AG09309 (cell line): ENCODE measurements at regions not wholly inside any gene's neighbourhood (a gene's known extent, or its start where the extent isn't known, plus 50 kb on each side); places are given as distances from the start of the nearest gene placed in this dataset.
"Not testable (repeated sequence)": the region's sequence is repeated elsewhere in the genome, so short reads cannot be mapped to it uniquely, and the experiment has no call there.

Experiments used
- DNase-seq: peaks from one replicate; pipeline ENCODE4 v3.0.0-alpha.2; 2010; ENCODE audit warnings: low read depth
- H3K4me3 ChIP-seq: 2 replicates; pipeline ENCODE4 v1.5.1; 2011; ENCODE audit warnings: mild to moderate bottlenecking, low read depth, low read length, moderate library complexity; ENCODE audit not compliant: control insufficient read depth
- CTCF ChIP-seq: IDR thresholded peaks from 2 replicates; pipeline ENCODE4 v1.5.1; 2011; ENCODE audit warnings: mild to moderate bottlenecking, low read depth, low read length, inconsistent platforms; ENCODE audit not compliant: insufficient read depth, control insufficient read depth; ENCODE audit errors: missing control alignments

GRCh38 chr3:66642019-66642418 is 141.2 kb upstream of the LRIG1 start:
- DNase-seq: no peak
- H3K4me3 ChIP-seq: no peak overlapping the region
- TF ChIP-seq CTCF: no peak

GRCh38 chr3:66642484-66642883 is 141.7 kb upstream of the LRIG1 start:
- no peak overlapping the region for H3K4me3 ChIP-seq
- TF ChIP-seq CTCF: no peak
- DNase-seq: no peak

- no peak overlapping the region for H3K4me3 ChIP-seq
- TF ChIP-seq CTCF: no peak
- no peak for DNase-seq
These were observed 143.7 kb upstream of the LRIG1 start for GRCh38 chr3:66644549-66644948.

- TF ChIP-seq CTCF: no peak
- H3K4me3 ChIP-seq: no peak overlapping the region
- no peak for DNase-seq
These were observed 148.2 kb upstream of the LRIG1 start for GRCh38 chr3:66648975-66649374.

GRCh38 chr3:66651520-66651919 is 150.7 kb upstream of the LRIG1 start:
- not testable (repeated sequence) for H3K4me3 ChIP-seq, DNase-seq

- not testable (repeated sequence) for DNase-seq, H3K4me3 ChIP-seq
These were observed 151.3 kb upstream of the LRIG1 start for GRCh38 chr3:66652100-66652499.

- no peak for DNase-seq
- no peak for TF ChIP-seq CTCF
- no peak overlapping the region for H3K4me3 ChIP-seq
These were observed 154.2 kb upstream of the LRIG1 start for GRCh38 chr3:66655044-66655443.

- TF ChIP-seq CTCF: no peak
- no peak for DNase-seq
These were observed 154.8 kb upstream of the LRIG1 start for GRCh38 chr3:66655671-66656070.

More at GRCh38 chr3:66655671-66656070, 154.8 kb upstream of the LRIG1 start:
- H3K4me3 ChIP-seq: no peak overlapping the region
